Stimulated activated CD4-positive, alpha-beta T cell treated with anti-CD3 and anti-CD28 coated beads, Interleukin-15, amount 100 ng/mL, for 48 hours (primary cell): ENCODE measurements at regions not wholly inside any gene's neighbourhood (a gene's known extent, or its start where the extent isn't known, plus 50 kb on each side); places are given as distances from the start of the nearest gene placed in this dataset.

ENCODE experiments used
- DNase-seq, 2 donors: peaks; one replicate each; pipeline ENCODE4 v3.0.0-alpha.2; 2020; ENCODE audit warnings: low read depth in 2 of 2

DNA sequence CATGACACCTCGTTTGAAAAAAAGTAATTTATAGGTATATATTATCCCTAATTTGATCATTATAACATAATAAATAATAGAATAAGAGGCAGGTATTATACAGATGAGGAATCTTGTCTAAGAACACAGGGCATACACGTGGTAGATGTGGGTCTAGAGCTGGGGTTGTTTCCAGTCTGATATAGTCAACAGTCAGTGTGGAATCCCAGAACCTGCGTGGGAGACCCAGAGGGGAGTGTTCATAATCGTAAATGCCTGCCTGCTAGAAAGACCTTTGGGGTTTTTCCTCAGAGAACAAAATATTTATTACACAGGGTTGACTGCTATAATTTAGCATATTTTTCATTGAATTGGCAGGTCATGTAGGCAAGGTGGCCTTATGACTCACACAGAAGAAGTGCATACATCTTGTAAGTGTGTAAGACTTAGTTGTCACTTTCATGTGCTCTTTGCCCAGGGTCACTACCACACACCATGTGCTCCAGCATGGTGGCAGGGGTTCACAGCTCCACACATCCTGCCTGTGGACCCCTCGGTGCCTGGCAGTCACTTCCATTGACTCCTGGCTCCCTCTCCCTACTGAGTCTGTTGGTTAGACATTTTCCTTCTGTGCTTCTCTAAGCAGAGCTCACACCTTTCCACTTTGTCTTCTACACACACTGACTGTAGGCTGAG lies 94.9 kb upstream of the IKZF1 start:
- no peak for DNase-seq

DNA sequence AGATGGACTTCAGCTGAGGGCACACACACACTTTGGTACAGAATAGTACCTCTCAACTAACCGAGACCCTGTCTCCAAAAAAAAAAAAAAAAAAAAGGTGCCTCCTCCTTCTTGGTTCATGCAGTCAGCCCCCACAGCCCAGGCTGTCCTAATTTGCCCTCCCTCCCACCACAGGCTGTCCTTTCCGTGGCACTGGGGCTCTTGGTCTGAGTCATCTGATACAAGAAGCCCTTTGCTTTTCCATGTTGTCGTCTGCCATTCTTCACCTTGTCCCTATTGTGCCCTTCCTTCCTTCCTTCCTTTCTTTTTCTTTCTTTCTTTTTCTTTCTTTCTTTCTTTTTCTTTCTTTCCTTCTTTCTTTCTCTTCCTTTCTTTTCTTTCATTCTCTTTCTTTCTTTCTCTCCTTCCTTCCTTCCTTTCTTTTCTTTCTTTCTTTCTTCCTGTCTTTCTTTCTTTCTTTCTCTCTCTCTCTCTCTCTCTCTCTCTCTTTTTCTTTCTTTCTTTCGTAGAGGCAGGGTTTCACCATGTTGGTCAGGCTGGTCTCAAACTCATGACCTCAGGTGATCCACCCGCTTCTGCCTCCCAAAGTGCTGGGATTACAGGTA lies 96.0 kb upstream of the IKZF1 start:
- DNase-seq: no peak

DNA sequence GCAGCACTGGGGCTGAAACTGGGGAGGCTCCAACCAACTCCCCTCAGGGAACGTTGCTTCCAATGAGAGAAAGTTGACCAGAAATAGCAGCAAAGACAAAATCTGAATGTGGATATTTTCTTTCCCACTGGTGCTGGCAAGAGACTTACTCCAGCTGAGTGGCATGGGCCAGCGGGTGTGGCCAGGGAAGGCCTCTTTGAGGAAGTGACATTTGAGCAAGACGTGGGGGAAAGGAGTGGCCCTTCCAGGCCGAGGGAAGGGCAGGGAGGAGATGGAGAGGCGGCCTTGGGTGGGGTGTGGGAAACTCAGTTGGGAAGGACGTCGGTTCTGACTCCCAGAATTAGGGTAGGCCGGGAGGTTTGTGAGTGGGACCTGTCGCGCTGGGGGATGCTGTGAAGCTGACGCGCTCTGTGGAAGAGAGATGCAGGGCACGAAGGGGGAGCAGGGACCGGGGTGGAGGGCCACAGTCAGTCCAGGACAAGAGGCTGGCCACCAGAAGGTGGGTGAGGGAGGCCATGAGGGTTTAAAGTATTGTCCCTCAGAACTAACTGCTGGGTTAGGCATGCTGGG lies 96.7 kb upstream of the IKZF1 start:
- no peak for DNase-seq

DNA sequence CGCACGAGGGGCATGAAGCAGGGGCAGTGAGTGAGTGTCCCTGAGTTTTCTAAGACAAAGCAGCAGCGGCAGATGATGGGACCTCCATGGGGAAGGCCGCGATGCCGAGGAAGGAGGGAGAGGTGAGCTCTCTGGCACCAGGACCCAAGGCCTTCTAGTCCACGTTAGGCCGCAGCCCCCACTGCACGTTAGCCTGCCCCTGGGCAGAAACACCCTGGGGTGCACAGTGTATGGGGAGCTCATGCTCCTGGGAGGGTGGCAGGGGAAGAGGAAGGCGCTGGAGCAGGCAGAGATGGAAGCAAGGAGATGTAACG lies 97.3 kb upstream of the IKZF1 start:
- DNase-seq: no peak

DNA sequence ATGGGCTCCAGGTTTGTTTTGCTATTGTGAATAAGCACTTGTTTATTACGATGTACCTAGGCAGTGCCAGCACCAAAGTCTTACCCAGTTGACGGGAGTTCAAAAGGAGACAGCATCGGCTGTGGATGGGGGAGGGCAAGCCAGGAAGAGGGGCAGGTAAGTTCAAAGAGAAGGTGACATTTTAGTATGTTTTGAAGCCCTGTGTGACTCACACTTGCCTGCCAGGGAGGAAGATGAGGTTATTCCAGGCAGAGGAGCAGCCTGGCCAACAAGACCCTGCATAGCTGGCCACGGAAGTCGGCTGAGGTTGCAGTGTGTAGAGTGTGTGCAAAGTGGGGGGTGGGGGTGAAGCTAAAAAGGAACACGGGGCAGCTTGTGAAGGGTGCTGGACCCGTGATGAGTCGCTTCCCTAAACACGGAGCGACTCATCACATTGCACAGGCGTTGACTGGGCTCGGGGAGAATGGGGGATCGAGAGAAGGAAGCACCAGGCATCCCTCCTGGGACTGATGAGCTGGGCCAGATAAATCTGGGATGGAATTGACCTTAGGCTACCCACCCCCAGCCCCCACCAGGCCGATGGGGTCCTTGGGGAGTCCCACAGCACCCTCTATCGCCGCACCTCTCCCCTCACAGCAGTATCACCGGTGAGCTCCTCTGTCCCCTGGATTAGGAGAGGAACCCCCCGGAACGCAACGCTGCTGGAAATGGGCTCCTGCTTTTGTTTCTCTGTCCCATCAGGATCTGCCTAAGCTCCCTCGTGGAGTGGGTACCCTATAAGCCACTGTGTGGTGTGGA lies 97.9 kb upstream of the IKZF1 start:
- peak; percentile 58 to 63 for DNase-seq

DNA sequence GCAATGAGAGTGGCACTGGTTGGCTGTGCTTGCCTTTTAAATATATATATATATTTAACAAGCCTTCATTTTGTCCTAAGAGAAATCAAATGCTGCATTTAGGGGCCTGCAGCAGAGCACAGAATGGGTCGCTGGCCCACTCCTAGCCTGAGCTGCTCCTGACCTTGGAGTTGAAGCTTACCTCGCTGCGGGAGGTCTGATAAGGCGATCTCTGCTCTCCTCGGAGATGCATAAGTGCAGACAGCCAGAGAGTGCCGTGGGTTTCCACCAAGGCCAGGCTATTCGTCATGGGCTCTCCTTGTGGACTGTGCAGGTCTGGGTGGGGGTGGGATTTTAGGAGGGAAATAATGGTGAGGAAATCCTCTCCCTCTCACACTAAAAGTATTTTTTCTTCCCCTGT lies 99.5 kb upstream of the IKZF1 start:
- DNase-seq: no peak

DNA sequence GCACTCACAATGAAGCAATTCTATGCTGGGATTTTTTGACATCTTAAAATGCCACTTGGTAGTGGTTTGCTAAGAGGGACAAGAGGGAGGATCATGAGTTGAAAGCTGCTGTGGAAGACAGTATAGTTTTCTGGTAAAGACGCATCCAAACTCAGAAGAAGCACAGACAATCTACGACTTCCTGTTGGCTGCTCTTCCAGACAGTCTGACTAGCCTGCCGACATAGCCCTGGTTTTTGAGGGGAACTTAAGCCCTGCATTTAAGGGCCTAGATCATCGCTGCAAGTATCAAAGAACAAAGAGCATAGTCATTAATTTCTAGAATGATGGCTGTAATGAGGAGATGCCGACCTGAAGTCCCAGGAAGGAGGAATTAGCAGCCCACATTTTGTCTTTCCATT lies 99.9 kb upstream of the IKZF1 start:
- DNase-seq: no peak

DNA sequence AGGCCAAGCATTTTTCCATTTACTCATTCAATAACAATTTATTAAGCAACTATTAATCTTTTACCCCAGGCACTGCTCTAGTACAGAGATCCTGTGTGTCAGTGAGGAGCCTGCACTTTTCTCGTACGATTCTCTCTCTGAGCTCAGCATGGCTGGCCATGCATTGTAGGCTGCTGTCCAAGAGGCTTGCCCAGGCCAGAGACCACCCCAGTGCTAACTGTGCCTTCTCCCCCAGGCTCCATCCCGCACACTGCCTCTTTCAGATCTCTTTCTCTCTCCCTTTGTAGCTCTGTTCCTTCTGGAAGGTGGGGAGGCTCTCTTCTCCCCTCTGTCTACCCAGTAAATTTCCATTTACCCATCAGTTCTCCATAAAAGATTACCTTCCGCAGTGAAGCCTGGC lies 101.0 kb upstream of the IKZF1 start:
- no peak for DNase-seq

DNA sequence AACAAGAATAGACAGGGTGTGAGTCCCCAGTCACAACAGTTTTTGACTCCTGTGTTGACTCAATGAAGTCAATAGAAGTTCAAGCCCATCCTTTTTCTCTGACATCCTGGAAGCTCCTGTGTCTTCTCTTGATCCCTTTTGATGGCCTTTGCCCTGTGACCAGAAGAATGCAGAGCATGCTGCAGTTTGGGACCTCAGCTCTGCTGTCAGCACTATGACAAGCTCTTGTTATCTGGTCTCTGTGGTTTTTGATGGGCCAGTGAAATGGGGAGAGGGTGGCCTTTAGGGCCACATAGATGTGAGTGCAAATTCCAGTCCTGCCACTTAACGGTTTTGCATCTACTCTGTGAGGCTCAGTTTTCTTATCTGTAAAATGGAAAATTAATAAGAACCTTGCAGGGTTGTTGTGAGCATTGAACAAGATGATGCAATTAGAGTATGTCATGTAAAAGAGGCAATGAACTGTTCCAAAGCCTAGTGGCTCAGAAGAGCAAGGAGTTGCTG lies 102.4 kb upstream of the IKZF1 start:
- no peak for DNase-seq

DNA sequence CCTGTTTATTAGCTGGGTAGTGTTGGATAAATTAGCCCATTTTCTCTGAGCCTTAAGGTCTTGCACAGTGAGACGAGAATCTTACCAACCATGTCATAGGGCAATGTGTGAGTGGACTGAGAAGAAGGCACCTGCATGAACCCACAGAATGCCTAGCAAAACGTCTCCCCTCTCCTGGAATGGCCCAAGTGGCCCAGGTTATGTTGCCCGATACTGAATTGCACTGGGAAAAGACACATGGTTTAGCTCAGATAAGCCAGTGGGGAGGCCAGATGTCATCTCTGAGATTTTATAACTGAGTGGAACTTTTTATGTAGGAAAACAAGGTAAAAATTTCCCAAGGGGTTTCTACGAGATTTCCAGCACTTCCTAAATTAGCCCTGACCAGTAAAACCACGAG lies 104.7 kb upstream of the IKZF1 start:
- DNase-seq: no peak

DNA sequence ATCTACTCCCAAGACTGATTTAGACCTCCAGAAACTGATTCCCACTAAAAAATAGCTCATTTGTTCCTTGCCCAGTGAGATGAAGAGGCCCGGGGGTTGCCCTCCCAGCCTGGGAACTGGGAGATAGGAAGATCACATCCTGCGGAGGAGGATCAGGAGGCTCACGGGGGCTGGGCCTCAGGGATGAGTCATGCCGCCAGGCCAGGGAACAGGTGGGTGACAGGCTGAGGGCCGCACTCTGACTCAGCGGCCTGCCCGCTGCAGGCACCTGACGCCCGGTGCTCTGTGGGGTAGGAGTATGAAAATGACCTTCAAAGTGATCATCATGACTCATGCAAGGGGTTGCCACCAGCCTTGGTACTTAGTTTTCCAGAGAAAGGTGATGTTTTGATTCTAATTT lies 104.5 kb upstream of the ZPBP start:
- peak; percentile 75 to 80 for DNase-seq

DNA sequence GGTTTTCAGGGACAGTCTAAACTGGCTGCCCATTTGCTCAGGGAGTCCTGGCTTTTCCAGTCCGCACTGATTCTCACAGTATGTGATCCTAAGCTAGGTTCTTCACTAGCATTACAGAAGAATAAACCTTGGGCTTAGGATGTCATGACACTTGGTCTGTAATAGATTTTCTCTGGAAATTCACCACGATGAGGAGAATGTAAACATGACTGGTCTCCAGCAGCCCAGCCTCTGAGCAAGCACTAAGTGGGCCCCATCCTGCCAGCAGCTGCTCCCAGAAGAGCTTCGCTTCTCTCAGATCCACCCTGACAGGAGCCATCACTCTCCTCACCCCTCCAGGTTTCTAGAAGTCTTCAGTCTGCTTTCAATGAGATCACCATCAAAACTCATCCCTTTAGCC lies 103.7 kb upstream of the ZPBP start:
- no peak for DNase-seq

DNA sequence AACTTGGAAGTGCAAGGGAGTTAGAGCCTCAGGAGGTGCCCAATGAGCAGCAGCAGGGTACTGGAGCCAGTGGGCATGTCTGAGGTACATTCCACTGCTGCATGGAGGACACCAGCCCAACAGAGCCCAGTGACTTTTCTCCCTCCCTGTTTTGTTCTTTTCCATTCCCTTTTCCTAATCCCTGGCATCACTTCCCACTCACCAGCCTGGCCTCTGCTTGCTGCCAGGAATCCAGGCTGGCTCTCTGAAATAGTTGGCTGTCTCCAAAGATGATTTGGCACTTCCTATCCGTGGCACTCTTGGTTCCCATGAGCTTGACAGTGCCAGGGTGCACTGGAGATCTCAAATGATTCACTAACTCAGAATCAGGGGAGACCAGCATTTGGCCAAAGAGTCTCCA lies 97.7 kb upstream of the ZPBP start:
- DNase-seq: no peak

DNA sequence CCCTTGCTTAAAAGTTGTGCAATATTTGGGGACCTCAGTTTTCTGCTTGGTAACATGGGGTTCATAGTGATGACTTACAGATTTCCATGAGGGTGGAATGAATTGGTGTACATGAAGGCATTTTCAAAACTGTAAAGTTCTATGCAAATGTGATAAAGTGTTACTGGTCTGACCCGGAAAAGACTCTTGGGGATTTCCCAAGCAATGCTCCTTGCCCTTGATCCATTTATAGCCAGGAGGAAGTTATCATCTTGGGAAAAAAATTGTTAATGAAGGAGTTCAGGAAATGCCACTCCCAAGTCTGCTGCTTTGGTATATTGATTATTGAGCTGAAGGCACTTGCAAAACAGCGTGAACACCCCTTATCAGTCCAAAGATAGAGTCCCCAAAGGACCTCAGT lies 96.3 kb upstream of the ZPBP start:
- DNase-seq: no peak

DNA sequence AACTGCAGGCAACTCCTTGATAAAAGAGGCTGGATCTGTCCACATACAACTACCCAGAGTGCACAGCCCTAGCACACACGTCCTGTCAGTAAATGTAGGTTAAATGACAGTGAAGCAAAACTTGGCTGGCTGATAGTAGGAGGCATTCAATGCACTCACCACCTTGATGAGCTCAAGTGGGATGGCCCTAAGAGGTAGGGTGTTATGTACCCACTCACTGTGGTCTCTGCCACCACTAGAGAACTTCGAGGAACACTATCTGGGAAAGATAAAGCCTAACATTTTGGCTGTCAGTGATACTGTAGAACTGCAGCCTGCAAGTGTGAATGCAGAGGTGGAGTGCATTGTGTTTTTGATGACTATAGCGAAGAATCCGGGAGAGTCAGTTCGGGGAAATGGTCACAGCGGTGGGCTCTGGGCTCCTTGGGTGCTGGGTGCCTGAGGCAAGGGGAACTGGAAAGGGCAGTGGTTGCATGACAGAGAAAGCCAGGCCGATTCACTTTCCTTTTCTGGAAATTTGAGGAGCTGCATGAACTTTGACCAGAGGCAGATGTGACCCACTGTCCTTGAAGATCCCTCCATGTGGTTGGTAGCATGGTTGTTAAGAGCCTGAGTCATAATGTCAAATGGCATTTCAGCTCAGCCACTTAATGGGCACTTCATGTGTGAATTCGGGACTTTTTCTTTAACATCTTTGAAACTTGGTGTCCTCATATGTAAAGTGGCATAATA lies 93.1 kb upstream of the ZPBP start:
- DNase-seq: no peak

DNA sequence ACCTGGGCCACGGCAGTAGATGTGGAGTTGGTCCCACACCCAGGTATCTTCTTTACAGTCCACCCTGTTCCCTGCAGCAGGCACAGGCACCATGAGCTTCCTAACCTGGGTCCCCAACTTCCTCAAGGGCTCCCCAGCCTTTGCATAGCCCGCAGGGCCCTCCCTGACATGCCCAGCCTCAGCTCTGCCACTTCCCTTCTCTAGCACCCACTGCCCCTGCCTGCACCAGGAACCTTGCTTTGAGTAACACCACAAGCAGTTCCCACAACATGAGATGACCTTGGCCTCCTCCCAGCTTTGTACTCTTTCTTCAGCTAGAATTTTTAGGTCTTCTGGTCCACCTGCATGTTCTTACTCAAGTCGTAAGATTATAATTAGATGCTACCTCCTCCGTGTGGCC lies 92.2 kb upstream of the ZPBP start:
- no peak for DNase-seq

DNA sequence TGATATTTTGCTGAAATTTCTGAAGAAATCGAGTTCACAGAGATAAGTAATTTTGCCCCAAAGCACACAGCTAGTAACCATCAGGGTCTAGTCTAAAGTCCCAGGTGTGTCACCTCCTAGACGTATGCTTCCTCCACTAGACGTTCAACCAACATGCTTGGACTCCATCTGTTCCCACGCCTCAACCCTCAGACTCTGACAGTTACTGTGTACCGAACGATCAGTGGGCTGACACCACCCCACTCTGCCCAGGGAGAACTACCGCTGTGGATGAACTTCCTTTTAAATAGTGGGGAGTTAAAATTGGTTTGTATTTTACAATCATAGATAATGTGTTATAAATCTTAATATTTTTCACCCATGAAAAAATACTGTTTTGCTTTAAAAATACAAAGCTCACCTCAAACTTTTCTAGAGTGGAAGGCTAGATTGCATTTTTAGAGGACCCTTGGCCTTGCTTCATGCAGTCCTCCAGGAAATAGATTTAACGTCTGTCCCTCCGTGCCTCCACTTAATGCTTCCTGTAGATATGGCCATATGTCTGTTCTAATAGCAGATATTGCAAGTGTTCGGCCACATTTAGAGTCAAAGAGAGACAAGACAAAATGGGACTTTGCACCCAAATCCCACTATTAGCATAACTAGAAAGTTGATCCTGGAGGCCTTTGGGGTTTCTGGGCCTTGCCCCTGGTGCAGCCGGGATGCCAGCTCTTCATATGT lies 91.4 kb upstream of the ZPBP start:
- no peak for DNase-seq

DNA sequence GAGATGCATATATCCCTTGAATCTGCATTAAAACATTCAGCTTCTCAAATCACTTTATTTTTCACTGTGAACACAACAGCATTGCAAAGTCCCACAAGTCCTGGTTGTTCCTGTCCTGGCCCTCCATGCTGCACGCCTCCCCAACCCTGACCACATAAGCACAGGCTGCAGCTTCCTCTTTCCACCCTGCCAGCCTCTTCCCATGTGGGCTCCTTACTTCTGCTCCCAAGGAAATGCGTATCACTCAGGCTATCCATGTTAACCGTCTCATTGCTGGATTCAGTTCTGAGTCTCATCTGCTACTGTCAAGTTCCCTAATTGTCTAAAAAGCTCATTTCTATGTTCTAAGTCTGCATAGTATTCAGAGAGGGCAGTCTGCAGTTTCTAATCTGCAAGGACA lies 89.7 kb upstream of the ZPBP start:
- no peak for DNase-seq

DNA sequence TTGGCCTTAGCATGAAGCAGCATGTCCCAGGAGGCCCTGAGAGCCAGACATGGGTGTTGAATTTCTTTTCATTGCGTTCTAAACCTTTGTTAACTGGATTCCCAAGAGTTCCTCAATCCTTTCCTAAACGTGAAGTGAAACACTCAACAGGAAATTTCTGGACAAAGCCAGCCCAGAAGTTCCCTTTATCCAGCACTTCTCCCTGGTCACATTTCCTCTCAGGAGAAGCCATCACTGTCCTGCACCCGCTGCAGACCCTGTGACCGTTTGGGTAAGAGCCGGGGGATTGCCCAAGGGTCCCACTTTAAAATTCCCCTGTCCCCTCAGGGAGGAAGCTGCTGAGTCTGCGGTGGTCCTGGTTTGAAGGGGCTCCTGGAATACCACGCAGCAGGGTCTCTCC lies 88.0 kb upstream of the ZPBP start:
- DNase-seq: no peak

DNA sequence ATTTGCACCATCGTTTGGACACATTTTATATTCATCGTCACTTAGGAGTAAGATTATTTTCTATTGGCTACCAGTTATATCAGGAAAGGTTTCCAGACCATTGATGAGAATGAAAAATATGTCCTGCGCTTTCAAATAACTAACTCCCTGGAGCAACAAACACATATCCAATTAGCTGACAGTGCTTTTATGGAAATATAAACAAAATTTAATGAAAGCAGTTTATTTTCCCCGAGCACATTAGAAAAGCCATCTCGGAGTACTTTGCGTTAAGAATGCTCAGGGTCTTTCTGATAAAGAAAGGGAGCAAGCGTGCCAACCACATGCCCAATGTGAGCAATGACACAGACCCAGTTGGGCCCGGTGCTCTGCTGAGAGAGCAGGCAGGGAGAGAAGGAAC lies 85.1 kb upstream of the ZPBP start:
- no peak for DNase-seq

DNA sequence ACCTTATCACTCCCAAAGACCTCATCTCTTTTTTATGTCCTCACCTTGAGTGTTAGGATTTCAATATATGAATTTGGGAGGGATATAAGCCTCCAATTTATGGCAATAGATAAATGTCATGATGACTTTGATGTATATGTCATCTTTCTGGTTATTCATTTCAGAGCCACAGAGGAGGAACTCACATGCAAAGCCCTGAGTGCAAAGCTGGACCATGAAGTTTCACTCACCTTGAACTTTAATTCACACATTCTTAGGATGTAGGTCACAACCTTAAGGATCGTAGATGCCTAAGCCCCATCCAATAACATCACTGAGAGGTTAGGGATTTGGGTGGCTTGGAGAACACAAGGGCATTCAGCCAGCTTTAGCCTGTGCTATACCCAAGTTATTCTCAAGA lies 81.9 kb upstream of the ZPBP start:
- DNase-seq: no peak
